ENCODE measurements at regions not wholly inside any gene's neighbourhood (a gene's known extent, or its start where the extent isn't known, plus 50 kb on each side); places are given as distances from the start of the nearest gene placed in this dataset.
"Not testable (repeated sequence)": the region's sequence is repeated elsewhere in the genome, so short reads cannot be mapped to it uniquely, and the experiment has no call there.

DNA sequence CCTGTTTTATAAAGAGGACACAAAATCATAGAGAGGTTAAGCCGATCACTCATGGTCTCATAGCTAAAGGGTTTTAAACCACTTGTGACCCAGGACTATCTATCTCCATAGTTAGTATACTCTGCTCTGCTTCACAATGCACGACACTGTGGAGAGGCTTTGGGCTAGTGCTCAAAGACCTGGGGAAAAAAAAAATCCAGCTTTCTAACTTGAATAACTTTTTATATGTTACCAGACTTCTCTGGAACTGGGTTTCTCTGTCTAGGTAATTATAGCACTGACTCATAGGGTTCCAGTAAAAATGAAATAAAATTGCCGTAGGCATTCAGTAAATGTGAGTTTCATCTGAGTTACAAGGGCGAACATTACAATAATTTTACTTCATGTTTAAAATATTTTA lies 273.7 kb upstream of the TECRL start:
- Mint-ChIP-seq H3K9me3 (peaks cover 14% of the 10 kb centered on the region), H3K4me1 (no peaks in the 10 kb centered on the region), H3K4me3 (no peak overlapping the region), H3K27me3 (ENCODE audit: low read depth, poor library complexity) (no peaks in the 10 kb centered on the region), H3K27ac (no peak overlapping the region), H3K36me3 (ENCODE audit: low read depth) (no peaks in the 10 kb centered on the region)
- no peak for DNase-seq
- TF ChIP-seq, protein P1, sequence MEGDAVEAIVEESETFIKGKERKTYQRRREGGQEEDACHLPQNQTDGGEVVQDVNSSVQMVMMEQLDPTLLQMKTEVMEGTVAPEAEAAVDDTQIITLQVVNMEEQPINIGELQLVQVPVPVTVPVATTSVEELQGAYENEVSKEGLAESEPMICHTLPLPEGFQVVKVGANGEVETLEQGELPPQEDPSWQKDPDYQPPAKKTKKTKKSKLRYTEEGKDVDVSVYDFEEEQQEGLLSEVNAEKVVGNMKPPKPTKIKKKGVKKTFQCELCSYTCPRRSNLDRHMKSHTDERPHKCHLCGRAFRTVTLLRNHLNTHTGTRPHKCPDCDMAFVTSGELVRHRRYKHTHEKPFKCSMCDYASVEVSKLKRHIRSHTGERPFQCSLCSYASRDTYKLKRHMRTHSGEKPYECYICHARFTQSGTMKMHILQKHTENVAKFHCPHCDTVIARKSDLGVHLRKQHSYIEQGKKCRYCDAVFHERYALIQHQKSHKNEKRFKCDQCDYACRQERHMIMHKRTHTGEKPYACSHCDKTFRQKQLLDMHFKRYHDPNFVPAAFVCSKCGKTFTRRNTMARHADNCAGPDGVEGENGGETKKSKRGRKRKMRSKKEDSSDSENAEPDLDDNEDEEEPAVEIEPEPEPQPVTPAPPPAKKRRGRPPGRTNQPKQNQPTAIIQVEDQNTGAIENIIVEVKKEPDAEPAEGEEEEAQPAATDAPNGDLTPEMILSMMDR (IDR thresholded peaks at IDR 0.05) = no peak

DNA sequence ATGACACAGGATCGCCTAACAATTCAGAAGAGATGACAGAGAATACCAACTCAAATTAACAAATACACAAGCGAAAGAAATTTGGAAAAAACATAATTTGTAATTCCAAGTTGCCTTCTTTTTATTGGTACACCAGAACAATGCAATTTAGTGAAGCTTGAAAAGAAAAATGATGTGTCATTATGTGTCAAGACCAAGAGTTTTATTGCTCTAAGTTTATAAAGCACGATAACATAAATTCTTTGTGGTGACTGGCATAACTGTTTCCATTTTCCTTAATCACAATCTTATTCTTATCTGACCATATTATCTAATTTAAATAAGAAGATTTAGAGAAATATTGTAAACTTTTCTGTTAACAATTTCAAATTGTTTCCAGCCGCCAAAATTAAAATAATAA lies 273.2 kb upstream of the TECRL start:
- no peaks in the 10 kb centered on the region for H3K4me1 Mint-ChIP-seq
- H3K27me3 Mint-ChIP-seq (ENCODE audit: low read depth, poor library complexity) = no peaks in the 10 kb centered on the region
- peaks cover 12% of the 10 kb centered on the region for H3K9me3 Mint-ChIP-seq
- DNase-seq = no peak
- TF ChIP-seq, protein P1 (IDR thresholded peaks at IDR 0.05) = no peak
- no peaks in the 10 kb centered on the region for H3K36me3 Mint-ChIP-seq (ENCODE audit: low read depth)
- H3K27ac Mint-ChIP-seq = no peak overlapping the region
- no peak overlapping the region for H3K4me3 Mint-ChIP-seq

- not testable (repeated sequence) for H3K27ac Mint-ChIP-seq; H3K27me3 Mint-ChIP-seq (ENCODE audit: low read depth, poor library complexity); H3K36me3 Mint-ChIP-seq (ENCODE audit: low read depth); H3K4me1 Mint-ChIP-seq; H3K4me3 Mint-ChIP-seq; DNase-seq
- H3K9me3 Mint-ChIP-seq = peaks cover 16% of the 10 kb centered on the region
These were observed 263.9 kb upstream of the TECRL start for GRCh38 chr4:64673121-64673520.

DNA sequence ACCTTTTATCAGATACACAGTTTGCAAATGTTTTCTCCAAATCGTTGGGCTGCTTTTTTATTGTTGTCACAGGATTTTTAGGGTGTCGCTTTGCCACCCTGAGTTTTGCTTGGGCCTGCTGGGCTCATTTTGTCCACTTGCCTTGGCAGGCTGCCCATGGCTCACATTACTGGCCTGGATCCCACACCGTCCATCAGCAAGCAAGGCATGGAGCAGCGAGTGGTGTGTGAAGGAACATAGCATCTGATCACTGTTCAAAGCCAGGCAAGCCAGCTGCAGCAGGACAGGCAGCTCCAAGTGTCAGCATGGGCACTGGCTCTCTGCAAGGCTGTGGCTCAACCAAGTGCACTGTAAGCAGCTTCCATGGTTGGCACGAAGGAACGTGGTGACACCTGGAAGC lies 261.4 kb upstream of the TECRL start:
- H3K4me3 Mint-ChIP-seq = no peak overlapping the region
- peaks cover 13% of the 10 kb centered on the region for H3K9me3 Mint-ChIP-seq
- no peak overlapping the region for H3K27ac Mint-ChIP-seq
- DNase-seq = no peak
- H3K27me3 Mint-ChIP-seq (ENCODE audit: low read depth, poor library complexity) = no peaks in the 10 kb centered on the region
- H3K4me1 Mint-ChIP-seq = no peaks in the 10 kb centered on the region
- TF ChIP-seq, protein P1 (IDR thresholded peaks at IDR 0.05) = no peak
- no peaks in the 10 kb centered on the region for H3K36me3 Mint-ChIP-seq (ENCODE audit: low read depth)

GRCh38 chr4:64643841-64644240 lies 234.6 kb upstream of the TECRL start:
- no peak overlapping the region for H3K4me3 Mint-ChIP-seq
- H3K4me1 Mint-ChIP-seq = no peaks in the 10 kb centered on the region
- H3K27ac Mint-ChIP-seq = no peak overlapping the region
- H3K27me3 Mint-ChIP-seq (ENCODE audit: low read depth, poor library complexity) = no peaks in the 10 kb centered on the region
- peaks cover 11% of the 10 kb centered on the region for H3K9me3 Mint-ChIP-seq
- TF ChIP-seq, protein P1 (IDR thresholded peaks at IDR 0.05) = no peak
- no peak for DNase-seq
- H3K36me3 Mint-ChIP-seq (ENCODE audit: low read depth) = no peaks in the 10 kb centered on the region

GRCh38 chr4:64642936-64643335 lies 233.7 kb upstream of the TECRL start:
- H3K27ac Mint-ChIP-seq = no peak overlapping the region
- H3K27me3 Mint-ChIP-seq (ENCODE audit: low read depth, poor library complexity) = no peaks in the 10 kb centered on the region
- DNase-seq = no peak
- peaks cover 11% of the 10 kb centered on the region for H3K9me3 Mint-ChIP-seq
- TF ChIP-seq, protein P1 (IDR thresholded peaks at IDR 0.05) = no peak
- H3K4me1 Mint-ChIP-seq = no peaks in the 10 kb centered on the region
- H3K36me3 Mint-ChIP-seq (ENCODE audit: low read depth) = no peaks in the 10 kb centered on the region
- H3K4me3 Mint-ChIP-seq = no peak overlapping the region

- not testable (repeated sequence) for H3K27ac Mint-ChIP-seq; H3K4me3 Mint-ChIP-seq; H3K36me3 Mint-ChIP-seq (ENCODE audit: low read depth); H3K9me3 Mint-ChIP-seq; H3K27me3 Mint-ChIP-seq (ENCODE audit: low read depth, poor library complexity); H3K4me1 Mint-ChIP-seq; DNase-seq
These were observed 231.2 kb upstream of the TECRL start for GRCh38 chr4:64640402-64640801.

Data from nephron progenitor cell (in vitro differentiated cells).